ENCODE measurements at regions not wholly inside any gene's neighbourhood (a gene's known extent, or its start where the extent isn't known, plus 50 kb on each side); places are given as distances from the start of the nearest gene placed in this dataset.

GRCh38 chr18:64876833-64877232 lies 727.9 kb upstream of the LINC00305 start:
- 2% methylated on average over 4 of the region's 4 CpGs for WGBS (ENCODE audit: insufficient coverage, low coverage, missing lambda C conversion rate)
- Histone ChIP-seq H3K4me3 (no peak overlapping the region), H3K9ac (ENCODE audit: insufficient read depth in 1 of 2, low read depth in 2 of 2, low read length in 2 of 2) (no peak overlapping the region), H3K79me2 (ENCODE audit: control insufficient read depth, insufficient read depth, low read length) (no peaks in the 10 kb centered on the region), H3K9me1 (ENCODE audit: control insufficient read depth, insufficient read depth, low read length) (no peaks in the 10 kb centered on the region), H3K27me3 (ENCODE audit: control insufficient read depth in 2 of 2, insufficient read depth in 2 of 2, low read length in 2 of 2) (no peaks in the 10 kb centered on the region), H3K27ac (ENCODE audit: extremely low read depth, low read depth, low read length) (no peak overlapping the region), H4K20me1 (replicated peaks; ENCODE audit: control insufficient read depth, insufficient read depth, low read length) (no peaks in the 10 kb centered on the region), H3K4me2 (ENCODE audit: insufficient read depth, low read length) (no peak overlapping the region), H2AFZ (ENCODE audit: low read depth, low read length) (no peak overlapping the region), H3K9me3 (replicated peaks; ENCODE audit: control insufficient read depth, insufficient read depth, low read depth, low read length) (no peaks in the 10 kb centered on the region), H3K4me1 (replicated peaks in 1 of 2; ENCODE audit: control insufficient read depth in 2 of 2, insufficient read depth in 2 of 2, low read length in 2 of 2) (no peaks in the 10 kb centered on the region), H3K36me3 (ENCODE audit: control insufficient read depth, insufficient read depth, low read length) (no peaks in the 10 kb centered on the region)
- CTCF ChIA-PET (ENCODE audit: low intra/inter-chr PET ratio), result no interaction called here
- no peak for ATAC-seq
- intact Hi-C loops (cut with micrococcal nuclease), result no loop called here
- POLR2A ChIA-PET, result no interaction called here
- in situ Hi-C loops (cut with MboI), result no loop called here
- DNase-seq (ENCODE audit: extremely low read depth in 1 of 4, low spot score in 3 of 4), result no peak
- TF ChIP-seq ZBTB7A (IDR thresholded peaks at IDR 0.05; ENCODE audit: borderline replicate concordance, control insufficient read depth, low read depth, low read length), result no peak
- BruUV-seq (replicated peaks), result no TSS peak
- FAIRE-seq, result no peak

GRCh38 chr18:64872710-64873458 lies 724.0 kb upstream of the LINC00305 start:
- Histone ChIP-seq H3K79me2 (ENCODE audit: control insufficient read depth, insufficient read depth, low read length) (no peaks in the 10 kb centered on the region), H3K36me3 (ENCODE audit: control insufficient read depth, insufficient read depth, low read length) (no peaks in the 10 kb centered on the region), H3K4me1 (replicated peaks in 1 of 2; ENCODE audit: control insufficient read depth in 2 of 2, insufficient read depth in 2 of 2, low read length in 2 of 2) (no peaks in the 10 kb centered on the region), H4K20me1 (replicated peaks; ENCODE audit: control insufficient read depth, insufficient read depth, low read length) (no peaks in the 10 kb centered on the region), H3K9me1 (ENCODE audit: control insufficient read depth, insufficient read depth, low read length) (no peaks in the 10 kb centered on the region), H3K27ac (ENCODE audit: extremely low read depth, low read depth, low read length) (no peak overlapping the region), H3K27me3 (ENCODE audit: control insufficient read depth in 2 of 2, insufficient read depth in 2 of 2, low read length in 2 of 2) (no peaks in the 10 kb centered on the region), H3K4me3 (no peak overlapping the region), H2AFZ (ENCODE audit: low read depth, low read length) (no peak overlapping the region), H3K9ac (ENCODE audit: insufficient read depth in 1 of 2, low read depth in 2 of 2, low read length in 2 of 2) (no peak overlapping the region), H3K4me2 (ENCODE audit: insufficient read depth, low read length) (no peak overlapping the region), H3K9me3 (replicated peaks; ENCODE audit: control insufficient read depth, insufficient read depth, low read depth, low read length) (no peaks in the 10 kb centered on the region)
- ATAC-seq (no peak), FAIRE-seq (no peak), DNase-seq (ENCODE audit: extremely low read depth in 1 of 4, low spot score in 3 of 4) (no peak)
- WGBS (ENCODE audit: insufficient coverage, low coverage, missing lambda C conversion rate), result 0% methylated on average over 3 of the region's 3 CpGs
- in situ Hi-C loops (cut with MboI), result no loop called here
- no TSS peak for BruUV-seq (replicated peaks)
- TF ChIP-seq ZNF655 (CRISPR knock-in tag; IDR thresholded peaks at IDR 0.05), result no peak
- intact Hi-C loops (cut with micrococcal nuclease), result no loop called here
- CTCF ChIA-PET (ENCODE audit: low intra/inter-chr PET ratio), result no interaction called here
- POLR2A ChIA-PET, result no interaction called here

Measured in K562 (cell line).